Prostate gland (tissue), 2 donors: ENCODE measurements at regions not wholly inside any gene's neighbourhood (a gene's known extent, or its start where the extent isn't known, plus 50 kb on each side); places are given as distances from the start of the nearest gene placed in this dataset.

Experiments used
- POLR2AphosphoS5 ChIP-seq: sonication (generic); formaldehyde crosslinking; IDR thresholded peaks from one replicate; pipeline ENCODE4 v1.6.1; 2017; ENCODE audit warnings: antibody characterized with exemption
- TF ChIP-seq, protein P1 (sequence below), 4 experiments: fragments of 200-600 bp in 2 of 4; fragments of 450-650 bp in 2 of 4; sonication (generic) in 2 of 4; IDR thresholded peaks; 1 replicate in 3 of 4; 2 replicates in 1 of 4; pipeline ENCODE4 v1.5.1; 2016 to 2019; ENCODE audit warnings: antibody characterized with exemption in 4 of 4, mild to moderate bottlenecking in 2 of 4, moderate library complexity in 2 of 4

DNA sequence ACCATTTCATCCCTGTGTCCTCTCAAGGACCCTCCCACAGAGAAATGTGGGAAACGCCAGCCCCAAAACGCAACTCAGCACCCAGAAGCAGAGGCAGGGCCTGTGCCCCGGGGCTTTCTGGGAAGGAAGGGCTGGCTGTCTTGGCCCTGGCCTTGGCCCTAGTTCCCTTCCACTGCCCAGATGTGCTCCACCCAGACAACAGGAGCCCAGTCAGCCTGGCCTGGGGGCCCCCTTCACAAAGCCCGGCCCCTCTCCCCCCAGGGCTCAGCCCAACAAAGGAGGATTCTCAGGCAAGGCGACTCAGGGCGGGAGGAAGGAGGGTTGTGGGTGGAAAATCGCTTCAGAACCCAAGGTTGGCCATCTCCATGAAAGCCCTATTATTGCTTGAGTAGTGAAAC, 82.5 kb downstream of the PJA1 start:
- TF ChIP-seq, protein P1, sequence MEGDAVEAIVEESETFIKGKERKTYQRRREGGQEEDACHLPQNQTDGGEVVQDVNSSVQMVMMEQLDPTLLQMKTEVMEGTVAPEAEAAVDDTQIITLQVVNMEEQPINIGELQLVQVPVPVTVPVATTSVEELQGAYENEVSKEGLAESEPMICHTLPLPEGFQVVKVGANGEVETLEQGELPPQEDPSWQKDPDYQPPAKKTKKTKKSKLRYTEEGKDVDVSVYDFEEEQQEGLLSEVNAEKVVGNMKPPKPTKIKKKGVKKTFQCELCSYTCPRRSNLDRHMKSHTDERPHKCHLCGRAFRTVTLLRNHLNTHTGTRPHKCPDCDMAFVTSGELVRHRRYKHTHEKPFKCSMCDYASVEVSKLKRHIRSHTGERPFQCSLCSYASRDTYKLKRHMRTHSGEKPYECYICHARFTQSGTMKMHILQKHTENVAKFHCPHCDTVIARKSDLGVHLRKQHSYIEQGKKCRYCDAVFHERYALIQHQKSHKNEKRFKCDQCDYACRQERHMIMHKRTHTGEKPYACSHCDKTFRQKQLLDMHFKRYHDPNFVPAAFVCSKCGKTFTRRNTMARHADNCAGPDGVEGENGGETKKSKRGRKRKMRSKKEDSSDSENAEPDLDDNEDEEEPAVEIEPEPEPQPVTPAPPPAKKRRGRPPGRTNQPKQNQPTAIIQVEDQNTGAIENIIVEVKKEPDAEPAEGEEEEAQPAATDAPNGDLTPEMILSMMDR (IDR thresholded peaks at IDR 0.05) = no peak
- TF ChIP-seq POLR2AphosphoS5 = no peak
